ENCODE measurements at regions not wholly inside any gene's neighbourhood (a gene's known extent, or its start where the extent isn't known, plus 50 kb on each side); places are given as distances from the start of the nearest gene placed in this dataset.

DNA sequence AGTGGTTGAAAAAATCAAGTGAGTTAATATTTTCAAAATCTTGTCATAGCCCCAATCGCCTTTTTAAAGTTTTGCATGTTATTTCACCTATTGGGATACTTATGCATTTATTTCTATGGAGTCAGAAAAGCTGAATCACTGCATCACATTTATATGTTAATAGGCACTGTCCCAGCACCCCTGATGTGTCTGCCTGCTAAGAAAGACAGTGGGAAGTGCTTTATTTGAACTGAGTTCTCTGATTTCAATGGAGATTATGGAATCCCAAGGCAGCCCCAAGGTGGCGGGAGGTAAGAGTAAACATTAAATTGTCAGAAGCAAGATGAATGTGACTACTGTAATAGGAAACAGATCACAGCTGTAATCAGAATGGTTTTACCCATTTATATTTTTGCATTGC lies 2225.7 kb downstream of the NCAM2 start:
- TF ChIP-seq, protein P1, sequence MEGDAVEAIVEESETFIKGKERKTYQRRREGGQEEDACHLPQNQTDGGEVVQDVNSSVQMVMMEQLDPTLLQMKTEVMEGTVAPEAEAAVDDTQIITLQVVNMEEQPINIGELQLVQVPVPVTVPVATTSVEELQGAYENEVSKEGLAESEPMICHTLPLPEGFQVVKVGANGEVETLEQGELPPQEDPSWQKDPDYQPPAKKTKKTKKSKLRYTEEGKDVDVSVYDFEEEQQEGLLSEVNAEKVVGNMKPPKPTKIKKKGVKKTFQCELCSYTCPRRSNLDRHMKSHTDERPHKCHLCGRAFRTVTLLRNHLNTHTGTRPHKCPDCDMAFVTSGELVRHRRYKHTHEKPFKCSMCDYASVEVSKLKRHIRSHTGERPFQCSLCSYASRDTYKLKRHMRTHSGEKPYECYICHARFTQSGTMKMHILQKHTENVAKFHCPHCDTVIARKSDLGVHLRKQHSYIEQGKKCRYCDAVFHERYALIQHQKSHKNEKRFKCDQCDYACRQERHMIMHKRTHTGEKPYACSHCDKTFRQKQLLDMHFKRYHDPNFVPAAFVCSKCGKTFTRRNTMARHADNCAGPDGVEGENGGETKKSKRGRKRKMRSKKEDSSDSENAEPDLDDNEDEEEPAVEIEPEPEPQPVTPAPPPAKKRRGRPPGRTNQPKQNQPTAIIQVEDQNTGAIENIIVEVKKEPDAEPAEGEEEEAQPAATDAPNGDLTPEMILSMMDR (IDR thresholded peaks at IDR 0.05; ENCODE audit: borderline replicate concordance, extremely low read depth, low read length, poor library complexity, severe bottlenecking), result no peak
- no peak for TF ChIP-seq EZH2 (IDR thresholded peaks at IDR 0.05; ENCODE audit: borderline replicate concordance, low read depth, low read length, severe bottlenecking)

All from DND-41 (cell line).